CD14-positive monocyte (primary cell): ENCODE measurements at regions not wholly inside any gene's neighbourhood (a gene's known extent, or its start where the extent isn't known, plus 50 kb on each side); places are given as distances from the start of the nearest gene placed in this dataset.

Experiments
- DNase-seq, 3 donors: peaks; one replicate each; pipeline ENCODE4 v3.0.0-alpha.2; 2011 to 2022
- H2AFZ ChIP-seq: 2 replicates; pipeline ENCODE4 v1.6.0; 2012; ENCODE audit warnings: mild to moderate bottlenecking, low read depth, low read length, inconsistent platforms; ENCODE audit not compliant: insufficient read depth, poor library complexity, severe bottlenecking
- H3K27ac ChIP-seq, 2 donors: 1 replicate in 1 of 2; 2 replicates in 1 of 2; pipeline ENCODE4 v1.5.1; 2012 to 2013; ENCODE audit warnings: low read length in 2 of 2, control low read depth in 1 of 2, inconsistent platforms in 1 of 2, low read depth in 1 of 2, mild to moderate bottlenecking in 1 of 2
- H3K27me3 ChIP-seq, 2 donors: one replicate each; pipeline versions ENCODE4 v1.6.0 to v1.6.1; 2011 to 2013; ENCODE audit warnings: low read length in 2 of 2; ENCODE audit not compliant: control insufficient read depth in 2 of 2, insufficient read depth in 2 of 2
- H3K36me3 ChIP-seq, 2 donors: replicated peaks in 1 of 2; 1 replicate in 1 of 2; 2 replicates in 1 of 2; pipeline versions ENCODE4 v1.5.1 to v1.6.1; 2012 to 2013; ENCODE audit warnings: low read length in 2 of 2, control low read depth in 1 of 2, inconsistent platforms in 1 of 2, mild to moderate bottlenecking in 1 of 2; ENCODE audit not compliant: insufficient read depth in 2 of 2, control insufficient read depth in 1 of 2
- H3K4me1 ChIP-seq, 2 donors: 1 replicate in 1 of 2; 2 replicates in 1 of 2; pipeline versions ENCODE4 v1.5.1 to v1.6.1; 2012 to 2013; ENCODE audit warnings: low read length in 2 of 2, control low read depth in 1 of 2, inconsistent platforms in 1 of 2, mild to moderate bottlenecking in 1 of 2, moderate library complexity in 1 of 2; ENCODE audit not compliant: insufficient read depth in 2 of 2, control insufficient read depth in 1 of 2
- H3K4me2 ChIP-seq: replicated peaks from 2 replicates; pipeline ENCODE3; 2012; ENCODE audit warnings: low read length, moderate library complexity, mild to moderate bottlenecking; ENCODE audit not compliant: poor library complexity, severe bottlenecking; ENCODE audit errors: extremely low read depth
- H3K4me3 ChIP-seq, 3 experiments: fragments of 200-600 bp in 1 of 3; sonication (generic) in 1 of 3; replicated peaks in 1 of 3; 1 replicate in 2 of 3; 2 replicates in 1 of 3; pipeline ENCODE4 v1.5.1; 2011 to 2013; ENCODE audit warnings: low read length in 3 of 3, mild to moderate bottlenecking in 3 of 3, control low read depth in 2 of 3, low read depth in 2 of 3, inconsistent platforms in 1 of 3, moderate library complexity in 1 of 3
- H3K79me2 ChIP-seq: 2 replicates; pipeline ENCODE4 v1.6.0; 2012; ENCODE audit warnings: mild to moderate bottlenecking, control low read depth, inconsistent platforms, low read length, moderate library complexity; ENCODE audit not compliant: insufficient read depth
- H3K9ac ChIP-seq: 2 replicates; pipeline ENCODE4 v1.6.0; 2017; ENCODE audit warnings: low read length, mild to moderate bottlenecking; ENCODE audit not compliant: insufficient read depth, poor library complexity, severe bottlenecking
- H3K9me3 ChIP-seq, 2 donors: replicated peaks in 1 of 2; 1 replicate in 1 of 2; 2 replicates in 1 of 2; pipeline versions ENCODE4 v1.5.1 to v1.6.1; 2012 to 2013; ENCODE audit warnings: low read length in 2 of 2, control low read depth in 1 of 2; ENCODE audit not compliant: control insufficient read depth in 1 of 2, insufficient read depth in 1 of 2
- H4K20me1 ChIP-seq: 2 replicates; pipeline ENCODE4 v1.6.0; 2012; ENCODE audit warnings: mild to moderate bottlenecking, low read length, control low read depth, moderate library complexity; ENCODE audit not compliant: insufficient read depth
- H3K27ac Mint-ChIP-seq, 7 donors: one replicate each; pipeline ENCODE4 v1.8.0; 2020; ENCODE audit warnings: mild to moderate bottlenecking in 7 of 7, mixed read lengths in 7 of 7, moderate library complexity in 6 of 7, inconsistent platforms in 2 of 7
- H3K27me3 Mint-ChIP-seq, 3 donors: one replicate each; pipeline ENCODE4 v1.8.0; 2021 to 2022; ENCODE audit warnings: low read depth in 3 of 3, mild to moderate bottlenecking in 3 of 3, mixed read lengths in 3 of 3, moderate library complexity in 3 of 3, inconsistent platforms in 1 of 3
- H3K36me3 Mint-ChIP-seq, 2 donors: one replicate each; pipeline ENCODE4 v1.8.0; 2020; ENCODE audit warnings: mixed read lengths in 2 of 2, inconsistent platforms in 1 of 2, mild to moderate bottlenecking in 1 of 2
- H3K4me1 Mint-ChIP-seq: one replicate; pipeline ENCODE4 v1.8.0; 2020; ENCODE audit warnings: mild to moderate bottlenecking, mixed read lengths
- H3K4me3 Mint-ChIP-seq, 2 donors: one replicate each; pipeline ENCODE4 v1.8.0; 2020; ENCODE audit warnings: mild to moderate bottlenecking in 2 of 2, mixed read lengths in 2 of 2, moderate library complexity in 1 of 2
- H3K9me3 Mint-ChIP-seq, 7 donors: one replicate each; pipeline ENCODE4 v1.8.0; 2020 to 2022; ENCODE audit warnings: mixed read lengths in 7 of 7, mild to moderate bottlenecking in 6 of 7, moderate library complexity in 6 of 7, inconsistent platforms in 2 of 7
- intact Hi-C, 2 donors: fragments of 100-400 bp; cut with micrococcal nuclease; formaldehyde crosslinking; loops; one replicate each; pipeline versions ENCODE4 v1.15.0 to v1.15.1; 2023
- TF ChIP-seq, protein P1 (sequence below): fragments of 200-600 bp; IDR thresholded peaks from one replicate; pipeline ENCODE4 v1.8.0; 2022; ENCODE audit warnings: antibody characterized with exemption, mild to moderate bottlenecking

DNA sequence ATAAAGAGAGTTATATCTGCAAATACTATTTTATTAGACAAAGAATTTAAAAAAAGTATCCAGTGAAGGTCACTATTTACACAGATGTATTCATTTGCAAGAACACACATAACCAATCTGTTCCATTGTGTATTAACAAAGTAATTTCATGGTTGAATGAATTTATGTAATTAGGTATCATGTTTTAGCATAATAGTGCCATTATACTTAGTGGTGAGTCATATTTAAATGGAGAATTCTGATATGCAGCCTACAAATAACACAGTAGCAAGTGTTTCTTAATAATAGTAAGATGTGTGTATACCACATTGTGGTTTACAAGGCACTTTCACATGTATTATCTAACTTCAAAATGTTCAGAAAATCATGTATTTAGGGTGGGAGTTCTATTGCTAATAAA, 1028.5 kb upstream of the ACO1 start:
- Mint-ChIP-seq H3K27me3 (no peaks in the 10 kb centered on the region), H3K9me3 (peaks cover 0 to 3% (median 2%) of the 10 kb centered on the region in 7 donors), H3K36me3 (no peaks in the 10 kb centered on the region), H3K27ac (no peak overlapping the region), H3K4me3 (no peak overlapping the region), H3K4me1 (no peaks in the 10 kb centered on the region)
- H3K27ac ChIP-seq = no peak overlapping the region
- no peaks in the 10 kb centered on the region for H3K27me3 ChIP-seq
- H3K36me3 ChIP-seq = no peaks in the 10 kb centered on the region
- H3K9ac ChIP-seq = no peak overlapping the region
- no peak for DNase-seq
- H3K9me3 ChIP-seq = no peaks in the 10 kb centered on the region
- H4K20me1 ChIP-seq = no peaks in the 10 kb centered on the region
- no peak overlapping the region for H3K4me3 ChIP-seq
- no peak overlapping the region for H3K4me2 ChIP-seq
- no peaks in the 10 kb centered on the region for H3K79me2 ChIP-seq
- intact Hi-C loops = no loop called here
- TF ChIP-seq, protein P1, sequence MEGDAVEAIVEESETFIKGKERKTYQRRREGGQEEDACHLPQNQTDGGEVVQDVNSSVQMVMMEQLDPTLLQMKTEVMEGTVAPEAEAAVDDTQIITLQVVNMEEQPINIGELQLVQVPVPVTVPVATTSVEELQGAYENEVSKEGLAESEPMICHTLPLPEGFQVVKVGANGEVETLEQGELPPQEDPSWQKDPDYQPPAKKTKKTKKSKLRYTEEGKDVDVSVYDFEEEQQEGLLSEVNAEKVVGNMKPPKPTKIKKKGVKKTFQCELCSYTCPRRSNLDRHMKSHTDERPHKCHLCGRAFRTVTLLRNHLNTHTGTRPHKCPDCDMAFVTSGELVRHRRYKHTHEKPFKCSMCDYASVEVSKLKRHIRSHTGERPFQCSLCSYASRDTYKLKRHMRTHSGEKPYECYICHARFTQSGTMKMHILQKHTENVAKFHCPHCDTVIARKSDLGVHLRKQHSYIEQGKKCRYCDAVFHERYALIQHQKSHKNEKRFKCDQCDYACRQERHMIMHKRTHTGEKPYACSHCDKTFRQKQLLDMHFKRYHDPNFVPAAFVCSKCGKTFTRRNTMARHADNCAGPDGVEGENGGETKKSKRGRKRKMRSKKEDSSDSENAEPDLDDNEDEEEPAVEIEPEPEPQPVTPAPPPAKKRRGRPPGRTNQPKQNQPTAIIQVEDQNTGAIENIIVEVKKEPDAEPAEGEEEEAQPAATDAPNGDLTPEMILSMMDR = no peak
- no peaks in the 10 kb centered on the region for H3K4me1 ChIP-seq
- H2AFZ ChIP-seq = no peak overlapping the region

DNA sequence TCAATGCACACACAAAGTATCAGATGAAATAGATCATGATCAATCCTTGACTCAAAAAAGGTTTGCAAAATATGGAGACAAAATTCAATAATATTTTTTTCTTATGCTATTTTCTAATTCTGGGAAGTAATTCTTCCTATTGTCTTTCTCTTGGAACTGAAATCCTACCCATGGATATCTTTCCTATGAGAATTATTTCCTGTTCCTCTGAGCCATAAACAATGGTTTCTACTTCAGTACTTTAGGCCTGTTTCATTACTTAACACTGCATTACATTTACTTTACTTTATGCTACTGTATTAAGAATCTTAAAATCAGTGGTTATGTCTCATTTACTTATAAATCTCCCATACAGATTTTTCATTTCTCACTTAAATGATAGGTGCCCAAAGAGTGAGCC, 1025.4 kb upstream of the ACO1 start:
- H4K20me1 ChIP-seq = no peaks in the 10 kb centered on the region
- no peaks in the 10 kb centered on the region for H3K36me3 ChIP-seq
- no peak overlapping the region for H3K4me3 Mint-ChIP-seq
- H3K9me3 ChIP-seq = no peaks in the 10 kb centered on the region
- TF ChIP-seq, protein P1 = no peak
- H3K4me3 ChIP-seq = no peak overlapping the region
- H3K27me3 Mint-ChIP-seq = no peaks in the 10 kb centered on the region
- no peak for DNase-seq
- H3K4me1 ChIP-seq = no peaks in the 10 kb centered on the region
- H3K9me3 Mint-ChIP-seq = peaks cover 0 to 4% (median 0%) of the 10 kb centered on the region in 7 donors
- H3K4me2 ChIP-seq = no peak overlapping the region
- no peaks in the 10 kb centered on the region for H3K27me3 ChIP-seq
- no peak overlapping the region for H3K9ac ChIP-seq
- no peak overlapping the region for H3K27ac Mint-ChIP-seq
- no peaks in the 10 kb centered on the region for H3K4me1 Mint-ChIP-seq
- no peaks in the 10 kb centered on the region for H3K36me3 Mint-ChIP-seq
- H3K27ac ChIP-seq = no peak overlapping the region
- H3K79me2 ChIP-seq = no peaks in the 10 kb centered on the region
- H2AFZ ChIP-seq = no peak overlapping the region
- intact Hi-C loops = no loop called here
